ENCODE measurements at regions not wholly inside any gene's neighbourhood (a gene's known extent, or its start where the extent isn't known, plus 50 kb on each side); places are given as distances from the start of the nearest gene placed in this dataset.

DNA sequence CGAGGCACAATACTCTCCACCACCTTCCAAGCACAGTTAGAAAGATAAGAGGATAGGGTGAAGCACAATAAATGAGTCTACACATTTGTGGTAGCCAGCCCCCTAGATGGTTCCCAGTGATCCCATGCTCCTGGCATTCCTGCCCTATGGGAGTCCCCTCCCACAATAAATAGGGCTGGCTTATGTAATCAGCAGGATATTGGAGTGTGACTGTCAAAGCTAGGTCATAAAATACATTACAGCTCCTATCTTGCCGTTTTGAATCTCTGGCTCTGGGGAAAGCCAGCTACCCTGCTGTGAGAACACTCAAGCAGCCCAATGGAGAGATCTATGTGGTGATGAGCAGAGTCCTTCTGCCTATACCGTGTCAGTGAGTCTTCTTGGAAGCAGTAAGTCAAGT, 198.7 kb upstream of the NOCT start:
- WGBS (ENCODE audit: insufficient coverage) = no CpG with 5 or more reads among the region's 3 CpGs
- Histone ChIP-seq H3K4me2 (replicated peaks; ENCODE audit: extremely low read depth, low read length, poor library complexity, severe bottlenecking) (no peak overlapping the region), H3K9me3 (replicated peaks in 1 of 2; ENCODE audit: control insufficient read depth in 1 of 2, insufficient read depth in 1 of 2, low read length in 2 of 2) (no peaks in the 10 kb centered on the region), H3K79me2 (ENCODE audit: insufficient read depth, low read length) (no peaks in the 10 kb centered on the region), H3K9ac (ENCODE audit: insufficient read depth, low read length, poor library complexity, severe bottlenecking) (no peak overlapping the region), H3K27me3 (ENCODE audit: control insufficient read depth in 2 of 2, insufficient read depth in 2 of 2, low read length in 2 of 2) (peaks cover 0 to 2% of the 10 kb centered on the region in 2 donors), H2AFZ (ENCODE audit: insufficient read depth, low read depth, low read length, poor library complexity, severe bottlenecking) (no peak overlapping the region), H3K36me3 (replicated peaks in 1 of 2; ENCODE audit: control insufficient read depth in 1 of 2, insufficient read depth in 2 of 2, low read length in 2 of 2) (no peaks in the 10 kb centered on the region), H3K4me3 (replicated peaks in 1 of 3; ENCODE audit: low read depth in 2 of 3, low read length in 3 of 3) (no peak overlapping the region), H4K20me1 (ENCODE audit: insufficient read depth, low read length) (no peaks in the 10 kb centered on the region), H3K4me1 (ENCODE audit: control insufficient read depth in 1 of 2, insufficient read depth in 2 of 2, low read length in 2 of 2) (no peaks in the 10 kb centered on the region), H3K27ac (ENCODE audit: low read depth in 1 of 2, low read length in 2 of 2) (no peak overlapping the region)
- H3K4me1 Mint-ChIP-seq = no peaks in the 10 kb centered on the region
- H3K36me3 Mint-ChIP-seq = no peaks in the 10 kb centered on the region
- intact Hi-C loops (cut with micrococcal nuclease) = no loop called here
- peaks cover 0 to 7% (median 0%) of the 10 kb centered on the region in 7 donors for H3K9me3 Mint-ChIP-seq
- no peak overlapping the region for H3K4me3 Mint-ChIP-seq
- TF ChIP-seq, protein P1, sequence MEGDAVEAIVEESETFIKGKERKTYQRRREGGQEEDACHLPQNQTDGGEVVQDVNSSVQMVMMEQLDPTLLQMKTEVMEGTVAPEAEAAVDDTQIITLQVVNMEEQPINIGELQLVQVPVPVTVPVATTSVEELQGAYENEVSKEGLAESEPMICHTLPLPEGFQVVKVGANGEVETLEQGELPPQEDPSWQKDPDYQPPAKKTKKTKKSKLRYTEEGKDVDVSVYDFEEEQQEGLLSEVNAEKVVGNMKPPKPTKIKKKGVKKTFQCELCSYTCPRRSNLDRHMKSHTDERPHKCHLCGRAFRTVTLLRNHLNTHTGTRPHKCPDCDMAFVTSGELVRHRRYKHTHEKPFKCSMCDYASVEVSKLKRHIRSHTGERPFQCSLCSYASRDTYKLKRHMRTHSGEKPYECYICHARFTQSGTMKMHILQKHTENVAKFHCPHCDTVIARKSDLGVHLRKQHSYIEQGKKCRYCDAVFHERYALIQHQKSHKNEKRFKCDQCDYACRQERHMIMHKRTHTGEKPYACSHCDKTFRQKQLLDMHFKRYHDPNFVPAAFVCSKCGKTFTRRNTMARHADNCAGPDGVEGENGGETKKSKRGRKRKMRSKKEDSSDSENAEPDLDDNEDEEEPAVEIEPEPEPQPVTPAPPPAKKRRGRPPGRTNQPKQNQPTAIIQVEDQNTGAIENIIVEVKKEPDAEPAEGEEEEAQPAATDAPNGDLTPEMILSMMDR (IDR thresholded peaks at IDR 0.05) = no peak
- no peak overlapping the region for H3K27ac Mint-ChIP-seq
- no peak for DNase-seq
- peaks cover 0 to 6% (median 1%) of the 10 kb centered on the region in 3 donors for H3K27me3 Mint-ChIP-seq (ENCODE audit: low read depth in 3 of 3)

DNA sequence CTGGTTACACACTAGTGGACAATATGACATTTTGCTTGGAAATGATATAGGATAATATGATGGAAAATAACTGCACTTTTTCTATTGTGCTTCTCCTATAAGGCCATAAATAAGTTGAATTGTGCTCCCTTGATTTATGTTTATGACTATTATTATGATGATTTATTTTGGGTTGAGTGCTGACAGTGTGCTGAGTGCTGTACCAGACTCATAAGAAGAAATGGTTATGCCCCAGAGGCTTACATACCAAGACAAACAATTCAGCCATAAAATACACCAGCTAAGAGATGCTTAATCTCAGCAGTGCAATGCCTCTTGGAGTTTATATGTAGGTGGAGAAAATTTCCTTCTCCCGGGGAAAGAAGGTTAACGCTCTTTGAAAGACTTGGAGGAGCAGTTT, 199.8 kb upstream of the NOCT start:
- Mint-ChIP-seq H3K4me1 (no peaks in the 10 kb centered on the region), H3K27me3 (ENCODE audit: low read depth in 3 of 3) (peaks cover 0 to 6% (median 1%) of the 10 kb centered on the region in 3 donors), H3K4me3 (no peak overlapping the region), H3K36me3 (no peaks in the 10 kb centered on the region), H3K9me3 (peaks cover 0 to 9% (median 4%) of the 10 kb centered on the region in 7 donors), H3K27ac (no peak overlapping the region)
- DNase-seq = no peak
- Histone ChIP-seq H4K20me1 (ENCODE audit: insufficient read depth, low read length) (no peaks in the 10 kb centered on the region), H3K79me2 (ENCODE audit: insufficient read depth, low read length) (no peaks in the 10 kb centered on the region), H3K4me1 (ENCODE audit: control insufficient read depth in 1 of 2, insufficient read depth in 2 of 2, low read length in 2 of 2) (no peaks in the 10 kb centered on the region), H3K36me3 (replicated peaks in 1 of 2; ENCODE audit: control insufficient read depth in 1 of 2, insufficient read depth in 2 of 2, low read length in 2 of 2) (no peaks in the 10 kb centered on the region), H3K4me3 (replicated peaks in 1 of 3; ENCODE audit: low read depth in 2 of 3, low read length in 3 of 3) (no peak overlapping the region), H3K27ac (ENCODE audit: low read depth in 1 of 2, low read length in 2 of 2) (no peak overlapping the region), H3K9me3 (replicated peaks in 1 of 2; ENCODE audit: control insufficient read depth in 1 of 2, insufficient read depth in 1 of 2, low read length in 2 of 2) (no peaks in the 10 kb centered on the region), H3K27me3 (ENCODE audit: control insufficient read depth in 2 of 2, insufficient read depth in 2 of 2, low read length in 2 of 2) (peaks cover 0 to 2% of the 10 kb centered on the region in 2 donors), H3K4me2 (replicated peaks; ENCODE audit: extremely low read depth, low read length, poor library complexity, severe bottlenecking) (no peak overlapping the region), H3K9ac (ENCODE audit: insufficient read depth, low read length, poor library complexity, severe bottlenecking) (no peak overlapping the region), H2AFZ (ENCODE audit: insufficient read depth, low read depth, low read length, poor library complexity, severe bottlenecking) (no peak overlapping the region)
- TF ChIP-seq, protein P1 (IDR thresholded peaks at IDR 0.05) = no peak
- 92% methylated on average over 2 of the region's 2 CpGs for WGBS (ENCODE audit: insufficient coverage)
- intact Hi-C loops (cut with micrococcal nuclease) = no loop called here

All from CD14-positive monocyte (primary cell).